GM18526 (cell line): ENCODE measurements at regions not wholly inside any gene's neighbourhood (a gene's known extent, or its start where the extent isn't known, plus 50 kb on each side); places are given as distances from the start of the nearest gene placed in this dataset.

ENCODE experiments used
- POLR2A ChIP-seq: IDR thresholded peaks from 3 replicates; pipeline ENCODE4 v1.6.1; 2011; ENCODE audit not compliant: insufficient read length; ENCODE audit errors: extremely low read depth

DNA sequence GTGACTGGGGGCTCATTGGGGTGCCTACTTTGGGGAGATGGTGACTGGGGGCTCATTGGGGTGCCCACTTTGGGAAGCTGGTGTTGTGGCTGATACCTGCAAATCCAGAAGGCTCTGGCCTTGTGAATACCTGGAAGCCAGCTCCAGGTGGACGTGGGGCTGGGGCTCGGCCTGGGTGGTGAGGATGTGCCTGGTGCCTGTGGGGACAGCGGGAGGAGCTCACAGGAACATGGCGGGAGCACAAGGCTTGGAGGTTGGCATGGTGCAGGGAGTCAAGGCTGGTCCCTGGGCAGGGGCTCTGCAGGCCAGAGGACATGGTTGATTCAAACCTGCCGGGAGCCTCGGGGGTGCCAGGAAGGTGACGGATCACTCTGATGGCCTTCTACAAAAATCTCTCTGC is 1165.7 kb downstream of the BRD1 start:
- no peak for TF ChIP-seq POLR2A

DNA sequence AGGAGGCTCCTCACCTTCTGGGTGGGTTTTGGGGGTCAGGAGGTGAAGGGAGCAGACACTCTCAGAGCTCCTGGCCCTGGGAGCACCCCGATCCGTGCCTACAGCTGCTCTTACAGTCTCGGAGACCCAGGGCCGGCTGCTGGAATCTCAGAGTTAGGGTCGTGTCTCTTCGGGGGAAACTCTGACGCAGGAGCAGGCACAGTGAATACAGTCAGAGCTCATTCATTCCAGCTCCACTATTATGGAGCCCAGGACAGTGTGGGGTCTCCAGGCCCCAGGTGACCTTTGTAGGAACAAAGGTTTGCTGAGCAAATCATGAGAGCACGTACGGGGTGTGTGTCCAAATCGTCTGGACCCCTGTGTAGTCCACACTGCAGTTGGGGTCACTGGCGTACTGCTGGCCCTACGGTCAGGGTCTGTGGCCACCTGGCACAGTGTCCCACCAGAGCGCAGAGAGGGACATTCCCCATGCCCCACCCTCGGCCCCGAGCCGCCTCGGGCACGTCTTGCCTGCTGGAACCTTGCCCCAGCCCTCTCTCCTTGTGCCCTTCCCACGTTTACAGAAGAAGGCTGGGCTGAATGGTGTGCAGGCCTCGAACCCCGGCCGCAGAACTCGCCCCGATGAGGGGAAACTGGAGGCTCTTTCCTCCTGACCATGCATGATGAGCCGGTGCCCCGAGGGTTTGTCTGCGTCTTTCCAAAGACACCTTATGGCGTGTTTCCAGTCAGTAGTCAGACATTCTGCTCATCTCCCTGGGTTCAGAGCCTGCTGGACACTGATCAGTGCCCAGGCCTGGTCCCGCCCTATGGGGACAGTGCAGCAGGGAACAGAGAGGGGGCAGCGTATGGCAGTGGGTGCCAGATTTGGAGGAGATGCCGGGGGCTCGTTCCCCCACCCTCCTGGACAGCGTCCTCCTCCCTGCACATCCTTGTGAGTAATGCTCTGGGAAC is 1166.6 kb downstream of the BRD1 start:
- TF ChIP-seq POLR2A = no peak

DNA sequence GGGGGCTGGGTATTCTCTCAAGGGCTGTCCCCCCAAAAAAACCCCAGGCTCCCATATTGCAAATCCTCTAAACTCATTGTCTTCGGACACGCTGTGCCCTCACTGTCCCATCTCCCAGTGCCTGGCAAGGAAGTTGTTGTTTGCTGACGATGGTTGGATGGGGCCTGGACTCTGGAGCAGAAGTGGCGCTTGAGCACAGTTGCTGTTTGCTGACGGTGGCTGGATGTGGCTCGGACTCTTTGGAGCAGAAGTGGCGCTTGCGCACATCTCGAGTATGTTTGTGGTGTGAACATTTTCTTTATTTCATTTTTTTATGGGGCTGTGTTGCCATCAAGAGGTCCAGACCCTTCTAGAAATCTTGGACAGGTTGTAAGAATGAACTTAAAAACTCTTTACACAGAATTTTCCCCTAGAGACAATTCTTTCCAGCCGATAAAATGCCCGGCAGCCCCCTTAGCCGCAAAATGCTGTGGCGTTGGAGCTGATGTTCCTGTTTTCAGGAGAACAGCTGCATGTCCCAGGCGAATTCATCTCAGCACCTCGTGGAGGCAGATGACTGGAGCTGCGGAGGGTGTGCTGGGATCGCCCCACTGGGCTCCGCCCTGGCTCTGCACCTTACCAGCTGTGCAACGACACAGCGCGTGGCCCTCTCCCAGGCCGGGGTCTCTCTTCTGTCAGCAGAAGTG is 1167.4 kb downstream of the BRD1 start:
- TF ChIP-seq POLR2A = no peak

DNA sequence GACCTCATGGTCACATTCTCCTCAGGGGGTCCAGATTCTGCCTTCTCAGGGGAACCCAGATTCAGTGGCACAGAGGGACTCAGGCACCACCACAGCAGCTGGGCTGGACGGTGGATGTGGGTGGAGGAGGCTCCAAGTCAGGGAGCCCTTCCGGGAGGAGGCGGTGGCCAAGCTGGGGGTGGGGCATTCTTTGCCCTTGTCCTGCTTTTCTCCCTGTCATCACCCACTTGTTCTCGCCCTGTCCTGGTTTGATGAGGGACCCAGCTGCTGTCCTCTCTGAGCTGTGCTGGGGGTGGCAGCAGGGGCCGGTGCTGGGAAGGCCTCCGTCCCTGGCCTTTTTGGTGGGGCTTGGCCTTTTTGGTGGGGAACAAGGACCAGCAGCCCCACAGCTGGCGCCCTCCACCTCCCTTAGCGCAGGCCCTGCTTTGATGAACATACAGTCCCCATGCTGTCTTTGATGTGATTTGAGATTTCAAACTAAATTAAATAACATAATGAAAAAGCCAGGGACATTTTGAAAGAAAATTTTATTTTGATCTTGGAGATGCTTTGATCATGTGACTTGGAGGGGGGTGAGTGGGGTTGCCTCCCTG is 1168.2 kb downstream of the BRD1 start:
- TF ChIP-seq POLR2A = no peak

DNA sequence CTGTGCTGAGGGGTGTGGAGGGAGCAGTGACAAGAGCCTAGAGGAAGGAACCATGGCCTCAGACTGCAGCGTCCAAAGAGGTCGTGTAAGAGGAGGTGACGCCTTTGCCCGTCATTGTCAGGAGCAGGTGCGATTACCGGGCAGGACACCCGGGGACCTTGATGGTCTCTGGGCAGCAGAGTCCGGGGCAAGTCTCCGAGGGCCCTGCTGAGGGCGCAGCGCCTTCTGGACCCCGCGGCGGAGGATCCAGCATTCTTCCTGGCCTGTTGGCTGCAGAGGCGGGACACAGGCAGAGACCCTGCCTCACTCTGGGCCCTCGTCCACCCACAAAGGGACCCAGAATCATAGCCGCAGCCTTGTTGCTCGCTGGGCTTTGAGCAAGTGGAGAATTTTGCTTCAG is 1168.8 kb downstream of the BRD1 start:
- TF ChIP-seq POLR2A = no peak

DNA sequence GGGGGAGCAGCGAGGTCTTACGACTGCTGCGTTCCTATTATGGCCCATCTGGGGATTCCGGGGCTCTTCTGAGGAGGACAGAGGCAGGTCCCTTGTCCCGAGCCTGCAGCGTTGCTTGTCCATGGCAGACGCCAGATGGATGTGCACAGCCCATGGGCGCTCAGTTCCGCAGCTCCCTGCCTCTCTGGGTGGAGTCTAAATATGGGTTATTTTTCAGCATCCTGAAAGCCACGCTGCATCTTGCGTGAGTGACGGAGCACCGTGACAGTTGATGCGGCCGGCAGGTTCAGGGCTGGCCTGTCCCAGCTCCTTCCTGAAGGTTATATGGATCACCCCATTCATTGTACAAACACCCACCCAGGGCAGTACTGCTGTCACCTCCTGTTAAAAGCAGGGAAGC is 1169.4 kb downstream of the BRD1 start:
- no peak for TF ChIP-seq POLR2A

DNA sequence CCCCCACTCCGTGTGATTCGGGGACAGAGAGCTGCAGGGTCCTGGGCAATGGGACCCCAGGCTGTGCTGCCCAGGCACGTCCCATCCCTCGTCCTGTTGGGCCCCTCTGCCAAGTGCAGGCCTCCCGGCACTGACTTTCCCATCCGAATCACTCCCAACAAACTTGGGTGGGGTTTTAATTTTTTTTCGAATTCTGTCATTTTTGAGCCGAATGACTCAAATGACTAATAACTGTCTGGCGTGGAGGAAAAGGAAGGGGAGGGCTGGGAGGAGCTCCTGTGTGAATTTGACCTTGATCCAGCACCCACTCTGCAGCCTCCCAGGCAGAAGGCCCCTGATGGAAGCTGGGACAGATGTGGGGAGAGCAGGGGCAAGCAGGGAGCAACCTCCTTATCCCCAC is 1173.2 kb downstream of the BRD1 start:
- TF ChIP-seq POLR2A = no peak

DNA sequence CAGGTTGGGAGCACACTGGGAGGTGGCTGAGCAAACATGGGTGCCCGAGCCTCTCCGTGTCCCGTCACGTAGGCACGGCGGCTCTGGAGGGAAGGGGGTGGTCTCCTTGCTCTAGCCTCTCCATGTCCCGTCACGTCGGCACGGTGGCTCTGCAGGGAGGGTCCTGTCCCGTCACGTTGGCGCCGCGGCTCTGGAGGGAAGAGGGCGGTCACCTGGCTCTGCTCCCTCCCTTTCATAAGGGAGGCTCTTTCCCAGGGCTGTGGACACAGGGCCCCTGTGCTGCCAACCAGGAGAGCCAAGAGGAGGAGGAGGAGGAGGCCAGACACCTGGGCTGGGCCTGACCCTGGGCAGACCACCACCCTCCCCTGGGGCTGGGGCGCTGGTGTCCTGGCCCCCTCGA is 1173.7 kb downstream of the BRD1 start:
- no peak for TF ChIP-seq POLR2A

DNA sequence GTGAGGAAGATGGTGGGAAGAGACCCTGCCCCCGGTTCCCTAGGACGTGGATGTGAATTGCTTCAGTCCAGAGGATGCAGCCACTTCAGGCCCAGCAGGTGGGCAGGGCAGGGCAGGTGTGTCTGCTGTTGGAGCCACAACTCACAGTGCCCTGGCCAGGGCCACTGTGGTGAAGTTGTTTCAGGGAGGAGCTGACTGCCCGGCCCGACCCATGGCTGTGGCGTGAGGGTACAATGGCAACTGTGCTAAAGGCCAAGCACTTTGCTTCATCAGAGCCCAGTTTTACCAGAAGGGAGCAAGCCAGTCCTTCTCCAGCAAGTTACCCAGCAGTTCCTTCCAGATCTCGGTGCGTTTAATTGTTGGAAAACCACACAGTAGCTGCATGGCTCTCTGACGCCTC is 1174.4 kb downstream of the BRD1 start:
- no peak for TF ChIP-seq POLR2A

DNA sequence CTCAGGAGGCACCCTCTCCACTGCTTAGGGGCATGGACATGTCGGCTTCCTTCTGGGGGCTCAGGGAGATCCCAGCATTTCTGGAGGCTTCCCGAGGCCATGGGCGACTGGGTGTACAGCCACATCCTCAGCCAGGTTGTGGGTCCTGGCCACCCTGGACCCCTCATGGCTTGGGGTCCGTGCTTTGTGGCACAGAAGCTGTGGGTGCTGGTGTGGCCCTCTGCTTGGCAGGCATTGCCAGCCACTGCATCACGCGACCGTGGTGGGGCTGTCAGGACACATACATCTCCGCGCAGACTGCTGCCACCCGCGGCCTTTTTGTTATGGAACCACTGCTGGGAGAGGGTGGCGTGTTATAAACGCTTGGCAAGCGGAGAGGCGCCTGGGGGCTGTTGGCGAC is 1174.9 kb downstream of the BRD1 start:
- TF ChIP-seq POLR2A = no peak

DNA sequence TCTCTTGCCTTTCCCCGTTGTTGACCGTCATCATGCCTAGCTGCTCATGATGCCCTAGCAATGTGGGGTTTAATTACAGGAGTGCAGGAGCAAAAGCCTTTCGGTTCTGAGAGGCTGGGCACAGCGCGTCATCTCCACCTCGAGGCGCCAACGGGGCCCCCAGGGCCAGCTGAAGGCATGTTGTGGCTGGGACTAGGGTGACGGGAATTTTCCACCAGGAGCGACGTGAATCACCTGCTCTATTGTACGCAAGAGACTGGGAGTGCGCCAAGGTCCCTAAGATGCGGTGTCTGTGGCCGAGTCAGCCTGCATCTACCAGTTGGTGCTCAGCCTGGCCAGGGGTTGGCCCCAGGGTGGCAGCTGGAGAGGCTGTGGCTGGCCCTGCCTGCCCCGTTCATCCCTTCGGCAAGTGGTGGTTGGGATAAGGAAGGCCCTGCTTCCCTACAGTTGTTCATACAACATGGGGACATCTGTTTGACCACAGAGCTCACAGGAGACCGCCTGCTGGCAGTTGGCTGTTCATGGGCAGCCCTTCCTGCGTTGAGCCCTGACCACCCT is 1175.6 kb downstream of the BRD1 start:
- no peak for TF ChIP-seq POLR2A

DNA sequence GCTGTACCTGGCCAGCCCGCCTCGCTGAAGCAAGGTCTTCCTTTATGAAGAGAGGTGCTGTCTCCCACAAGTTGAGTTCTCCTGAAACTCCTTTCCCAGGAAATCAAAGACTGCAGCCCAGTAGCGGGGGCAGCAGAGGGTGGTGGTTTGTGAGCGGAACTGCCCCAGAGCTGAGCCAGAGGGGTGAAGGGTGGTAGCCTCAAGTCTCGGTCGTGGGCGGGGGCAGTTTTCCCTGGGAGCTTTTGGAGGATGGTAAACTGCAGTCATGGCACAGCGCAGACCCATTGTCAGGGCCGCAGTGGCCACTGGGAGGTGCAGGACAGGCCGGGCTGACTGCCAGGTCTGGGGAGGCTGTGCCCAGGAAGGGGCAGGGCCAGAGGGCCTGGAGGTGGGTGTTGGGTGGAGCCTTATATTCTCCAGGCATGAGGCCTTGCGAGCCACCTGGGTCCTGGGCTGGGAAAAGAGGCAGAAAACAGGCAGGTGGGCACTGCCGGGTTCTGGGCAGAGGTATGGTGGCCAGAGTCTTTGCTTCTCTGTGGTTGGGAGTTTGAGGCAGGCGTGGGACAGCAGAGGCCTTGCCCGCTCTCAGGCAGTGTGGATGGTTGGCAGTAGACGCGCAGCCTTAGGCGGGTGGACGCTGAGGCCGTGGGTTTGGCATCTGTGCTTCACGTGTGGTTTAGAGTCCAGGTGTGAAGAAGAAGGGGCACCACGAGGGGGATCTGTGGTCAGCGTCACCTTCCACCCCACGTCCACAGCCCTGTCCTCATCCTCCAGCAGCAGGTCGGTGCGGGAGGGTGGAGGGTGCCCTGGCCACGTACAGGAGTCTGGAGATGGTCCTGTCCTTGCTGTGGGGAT is 1176.4 kb downstream of the BRD1 start:
- TF ChIP-seq POLR2A = no peak

DNA sequence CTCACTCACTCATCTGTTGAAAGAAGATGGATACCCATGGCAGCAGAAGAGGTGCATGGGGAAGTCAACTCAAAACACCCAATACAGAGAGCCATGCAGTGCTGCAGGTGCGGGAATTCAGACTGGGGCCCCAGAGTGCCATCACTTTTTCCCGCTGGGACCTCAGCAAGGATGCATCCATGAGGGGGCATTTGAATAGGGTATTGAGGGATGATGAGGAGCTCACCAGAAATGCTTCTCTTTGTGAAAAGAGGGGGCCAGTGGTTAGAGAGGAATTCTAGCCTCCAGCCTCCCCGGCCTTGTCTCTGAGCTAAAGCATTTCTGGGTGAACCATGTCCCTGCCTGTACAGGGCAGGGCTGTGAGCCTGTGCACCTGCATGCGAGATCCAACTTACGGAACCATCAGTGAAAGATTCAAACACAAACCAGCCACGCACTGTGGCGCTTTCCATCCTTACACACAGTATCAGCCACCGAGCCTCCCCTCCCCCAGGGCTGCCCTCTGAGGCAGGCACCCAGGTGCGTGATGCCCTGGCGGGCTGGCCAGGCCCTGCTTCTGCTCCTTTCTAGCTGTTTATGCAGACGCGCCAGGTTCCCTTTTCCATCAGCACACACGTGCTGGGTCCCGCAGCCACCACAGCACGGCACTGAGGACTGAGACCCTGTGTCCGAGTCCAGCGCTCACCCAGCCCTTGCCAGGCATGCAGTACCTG is 1177.2 kb downstream of the BRD1 start:
- no peak for TF ChIP-seq POLR2A

DNA sequence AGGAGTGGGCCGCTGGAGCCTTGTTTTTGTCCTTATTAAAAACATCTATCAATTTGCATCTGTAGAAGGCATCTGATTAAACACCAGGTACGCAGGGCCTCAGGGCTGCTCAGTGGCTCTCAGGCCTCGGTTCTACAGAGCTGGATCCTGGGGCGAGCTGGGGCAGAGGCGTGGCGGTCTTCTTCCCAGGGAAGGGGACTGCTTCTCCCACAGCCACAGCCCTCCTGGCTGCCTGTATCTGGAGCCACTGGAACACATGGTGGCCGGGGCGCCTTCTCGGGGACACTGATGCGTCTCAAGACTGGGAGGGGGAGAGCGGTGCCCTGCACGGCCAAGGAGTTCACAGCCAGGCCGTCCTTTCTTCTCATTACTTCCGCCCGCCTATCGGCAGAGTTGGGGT is 1178.2 kb downstream of the BRD1 start:
- no peak for TF ChIP-seq POLR2A

DNA sequence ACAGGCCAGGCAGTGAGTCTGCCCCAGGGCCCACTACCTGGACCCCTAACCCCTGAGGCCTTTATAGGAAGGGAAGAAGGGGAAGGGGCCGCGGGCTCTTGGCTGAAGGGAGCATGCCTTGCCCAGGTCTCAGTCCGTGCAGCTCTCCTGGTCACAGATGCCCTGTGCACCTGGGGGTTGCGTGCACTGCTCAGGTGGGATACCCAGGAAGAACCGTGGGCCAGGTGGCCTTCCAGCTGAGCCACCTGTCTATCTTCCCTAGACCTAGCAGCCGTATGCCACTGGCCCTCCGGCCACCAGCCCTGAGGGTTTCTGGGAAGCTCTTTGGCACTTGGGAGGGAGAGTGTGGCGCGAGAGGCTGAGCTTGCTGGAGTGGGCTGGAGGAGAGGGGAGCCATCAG is 1178.6 kb downstream of the BRD1 start:
- no peak for TF ChIP-seq POLR2A
